ENCODE measurements at regions not wholly inside any gene's neighbourhood (a gene's known extent, or its start where the extent isn't known, plus 50 kb on each side); places are given as distances from the start of the nearest gene placed in this dataset.

DNA sequence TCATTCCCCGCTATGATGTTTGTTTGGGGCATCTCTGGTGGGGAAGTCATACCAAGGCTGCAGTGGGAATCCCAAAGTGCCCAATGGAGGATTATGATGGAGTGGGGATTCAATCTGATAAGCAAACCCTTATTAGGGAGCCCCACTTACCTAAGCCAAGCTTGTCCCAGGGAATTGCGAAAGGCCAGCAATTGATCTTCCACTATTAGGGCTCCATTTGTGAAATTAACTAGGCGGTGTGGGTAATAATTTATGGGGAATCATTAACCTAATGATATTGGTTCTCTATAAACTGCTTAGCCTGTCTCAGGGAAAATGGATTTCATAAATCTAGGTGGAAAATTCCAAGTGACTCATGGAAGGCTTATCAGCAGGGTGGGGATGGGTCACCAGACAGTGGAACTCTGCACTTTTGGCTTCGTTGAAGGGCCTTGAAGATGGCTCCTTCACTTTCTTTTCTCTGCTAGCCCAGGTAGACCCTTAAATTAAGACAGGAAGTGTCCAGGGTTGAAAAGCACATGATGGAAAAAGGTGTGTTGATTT lies 113.0 kb upstream of the WSCD2 start:
- ChIA-PET RAD21 (ENCODE audit: low non-redundant PET in 1 of 2, low total read pairs in 2 of 2, uncharacterized antibody in 2 of 2, unreplicated experiment in 2 of 2) (no interaction called here), POLR2A (no interaction called here)
- no peaks in the 10 kb centered on the region for H4K20me1 ChIP-seq (ENCODE audit: insufficient read depth)

More for the DNA sequence above, 113.0 kb upstream of the WSCD2 start:
- no peak overlapping the region for H3K4me3 ChIP-seq (replicated peaks in 1 of 2; ENCODE audit: low read depth in 1 of 2, low read length in 2 of 2)
- H3K9me2 ChIP-seq (ENCODE audit: insufficient read depth) = no peaks in the 10 kb centered on the region
- ATAC-seq (no peak), DNase-seq (ENCODE audit: low read depth, low spot score) (no peak)
- CTCF ChIA-PET = no interaction called here
- H3K27ac ChIP-seq (ENCODE audit: low read depth, low read length) = no peak overlapping the region
- H2AFZ ChIP-seq (ENCODE audit: low read depth, low read length, poor library complexity, severe bottlenecking) = no peak overlapping the region
- TF ChIP-seq ELF1 (IDR thresholded peaks at IDR 0.05; ENCODE audit: borderline replicate concordance, low read depth) (no peak), ZNF274 (IDR thresholded peaks at IDR 0.05; ENCODE audit: low read depth, low read length) (no peak), YY1 (IDR thresholded peaks at IDR 0.05; ENCODE audit: extremely low read depth, insufficient replicate concordance, low read depth, low read length) (no peak), CEBPB (IDR thresholded peaks at IDR 0.05; ENCODE audit: low read depth) (no peak), CBX3 (IDR thresholded peaks at IDR 0.05; ENCODE audit: low read depth) (no peak), EZH2phosphoT487 (IDR thresholded peaks at IDR 0.05; ENCODE audit: borderline replicate concordance) (no peak), POLR2A (IDR thresholded peaks at IDR 0.05; ENCODE audit: borderline replicate concordance, extremely low read depth, insufficient read depth, insufficient read length) (no peak), RAD21 (IDR thresholded peaks at IDR 0.05; ENCODE audit: low read depth) (no peak)
- TF ChIP-seq, protein P1, sequence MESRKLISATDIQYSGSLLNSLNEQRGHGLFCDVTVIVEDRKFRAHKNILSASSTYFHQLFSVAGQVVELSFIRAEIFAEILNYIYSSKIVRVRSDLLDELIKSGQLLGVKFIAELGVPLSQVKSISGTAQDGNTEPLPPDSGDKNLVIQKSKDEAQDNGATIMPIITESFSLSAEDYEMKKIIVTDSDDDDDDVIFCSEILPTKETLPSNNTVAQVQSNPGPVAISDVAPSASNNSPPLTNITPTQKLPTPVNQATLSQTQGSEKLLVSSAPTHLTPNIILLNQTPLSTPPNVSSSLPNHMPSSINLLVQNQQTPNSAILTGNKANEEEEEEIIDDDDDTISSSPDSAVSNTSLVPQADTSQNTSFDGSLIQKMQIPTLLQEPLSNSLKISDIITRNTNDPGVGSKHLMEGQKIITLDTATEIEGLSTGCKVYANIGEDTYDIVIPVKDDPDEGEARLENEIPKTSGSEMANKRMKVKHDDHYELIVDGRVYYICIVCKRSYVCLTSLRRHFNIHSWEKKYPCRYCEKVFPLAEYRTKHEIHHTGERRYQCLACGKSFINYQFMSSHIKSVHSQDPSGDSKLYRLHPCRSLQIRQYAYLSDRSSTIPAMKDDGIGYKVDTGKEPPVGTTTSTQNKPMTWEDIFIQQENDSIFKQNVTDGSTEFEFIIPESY (IDR thresholded peaks at IDR 0.05; ENCODE audit: extremely low read depth, insufficient replicate concordance, low read length) = no peak
- TF ChIP-seq, protein P2, sequence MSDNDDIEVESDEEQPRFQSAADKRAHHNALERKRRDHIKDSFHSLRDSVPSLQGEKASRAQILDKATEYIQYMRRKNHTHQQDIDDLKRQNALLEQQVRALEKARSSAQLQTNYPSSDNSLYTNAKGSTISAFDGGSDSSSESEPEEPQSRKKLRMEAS (IDR thresholded peaks at IDR 0.05) = no peak
- intact Hi-C loops (cut with micrococcal nuclease) = no loop called here
- H3K9ac ChIP-seq (ENCODE audit: low read length) = no peak overlapping the region
- H3K79me2 ChIP-seq (ENCODE audit: insufficient read depth, low read length) = no peaks in the 10 kb centered on the region
- no peaks in the 10 kb centered on the region for H3K4me1 ChIP-seq (ENCODE audit: control insufficient read depth in 1 of 2, insufficient read depth in 2 of 2, low read length in 2 of 2)
- H3K4me2 ChIP-seq (ENCODE audit: low read length) = no peak overlapping the region
- peaks cover 88% of the 10 kb centered on the region for H3K27me3 ChIP-seq (ENCODE audit: insufficient read depth, low read length)
- BruUV-seq (replicated peaks) = no TSS peak
- H3K36me3 ChIP-seq (ENCODE audit: control insufficient read depth in 1 of 2, insufficient read depth in 2 of 2, low read length in 2 of 2) = no peaks in the 10 kb centered on the region
- no peaks in the 10 kb centered on the region for H3K9me3 ChIP-seq (ENCODE audit: control insufficient read depth in 1 of 2, insufficient read depth in 1 of 2, low read depth in 1 of 2, low read length in 2 of 2)

Measured in HCT116 (cell line).